OCI-LY3 (cell line): ENCODE measurements at regions not wholly inside any gene's neighbourhood (a gene's known extent, or its start where the extent isn't known, plus 50 kb on each side); places are given as distances from the start of the nearest gene placed in this dataset.

ENCODE experiments used
- CTCF ChIP-seq: fragments of 200-600, 300-600 bp; sonication (generic); IDR thresholded peaks from 2 replicates; pipeline ENCODE4 v1.5.1; 2014; ENCODE audit warnings: antibody characterized with exemption, low read length, low read depth
- EZH2phosphoT487 ChIP-seq: fragments of 200-600 bp; shearing (Covaris generic); IDR thresholded peaks from 2 replicates; pipeline ENCODE4 v1.6.1; 2018; ENCODE audit warnings: antibody characterized with exemption, mixed run types, low read depth

DNA sequence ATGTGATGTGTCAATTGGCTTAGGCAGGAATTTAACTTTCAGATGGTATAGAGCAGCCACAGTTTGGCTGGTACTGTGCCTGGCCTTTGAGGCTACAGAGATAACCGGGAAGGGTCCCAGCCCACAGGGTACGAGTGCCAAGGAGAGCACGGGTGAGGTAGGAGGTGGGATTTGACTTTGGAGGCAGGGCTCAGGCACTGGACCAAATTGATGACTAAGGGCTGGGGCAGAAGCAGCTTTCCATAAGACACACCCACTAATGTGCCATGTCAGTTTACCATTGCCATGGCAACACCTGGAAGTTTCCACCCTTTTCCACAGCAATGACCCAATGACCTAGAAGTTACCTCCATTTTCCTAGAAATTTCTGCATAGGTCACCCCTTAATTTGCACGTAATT lies 466.2 kb downstream of the TSHZ3 start:
- TF ChIP-seq CTCF (no peak), EZH2phosphoT487 (no peak)
